Activated CD4-positive, alpha-beta T cell treated with anti-CD3 and anti-CD28 coated beads for 24 hours (primary cell): ENCODE measurements at regions not wholly inside any gene's neighbourhood (a gene's known extent, or its start where the extent isn't known, plus 50 kb on each side); places are given as distances from the start of the nearest gene placed in this dataset.

Experiments used
- DNase-seq, 2 donors: peaks; one replicate each; pipeline ENCODE4 v3.0.0-alpha.2; 2020; ENCODE audit warnings: low read depth in 2 of 2

DNA sequence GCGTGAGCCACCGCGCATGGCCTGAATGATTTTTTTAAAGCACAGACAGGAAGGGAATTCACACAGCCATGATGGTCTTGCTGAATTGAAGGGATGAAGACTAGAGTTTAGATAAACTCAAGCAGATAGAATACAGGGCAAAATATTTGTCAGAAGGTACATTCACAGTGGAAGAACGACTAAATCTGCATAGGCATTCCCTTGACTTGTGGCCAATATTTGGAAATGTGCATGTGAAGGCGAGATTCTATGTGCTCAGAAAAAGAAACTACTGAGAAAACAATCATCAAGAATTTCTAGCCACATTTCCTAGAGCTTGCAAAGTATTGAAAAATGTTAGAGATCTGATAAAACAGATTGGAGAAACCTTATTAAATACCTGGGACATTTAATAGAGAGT, 1166.2 kb downstream of the DNAJB9 start:
- no peak for DNase-seq

DNA sequence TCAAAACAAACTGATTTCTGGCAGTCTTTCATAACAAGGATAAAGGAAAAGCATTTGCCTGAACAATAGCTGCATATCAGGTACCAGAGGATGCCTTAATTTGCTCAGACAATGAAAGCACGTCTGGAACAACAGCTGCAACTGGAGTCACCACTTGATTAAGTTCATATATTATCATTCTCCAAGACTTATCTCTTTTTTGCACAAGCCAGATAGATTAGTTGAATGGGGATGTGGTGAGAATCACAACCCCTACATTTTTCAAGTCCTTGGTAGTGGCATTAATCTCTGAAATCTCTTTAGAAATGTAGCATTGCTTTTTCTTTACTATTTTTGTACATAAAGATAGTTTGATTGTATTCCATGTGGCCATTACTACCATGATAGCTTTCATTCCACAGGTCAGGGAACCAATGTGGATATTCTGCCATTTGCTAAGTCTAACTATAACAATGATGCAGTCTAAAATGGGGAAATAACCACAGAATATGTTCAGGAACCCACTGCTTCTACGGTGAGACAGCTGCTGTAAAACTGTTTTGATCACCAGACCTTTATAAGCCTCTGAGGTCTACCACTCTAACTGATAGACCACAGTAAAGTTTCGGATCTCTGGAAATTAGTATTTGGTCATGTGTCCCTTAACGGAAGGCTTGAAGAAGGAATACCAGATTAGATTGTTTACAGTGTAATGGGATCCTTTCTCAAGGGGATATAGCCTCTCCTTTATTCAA, 1176.2 kb downstream of the DNAJB9 start:
- no peak for DNase-seq

DNA sequence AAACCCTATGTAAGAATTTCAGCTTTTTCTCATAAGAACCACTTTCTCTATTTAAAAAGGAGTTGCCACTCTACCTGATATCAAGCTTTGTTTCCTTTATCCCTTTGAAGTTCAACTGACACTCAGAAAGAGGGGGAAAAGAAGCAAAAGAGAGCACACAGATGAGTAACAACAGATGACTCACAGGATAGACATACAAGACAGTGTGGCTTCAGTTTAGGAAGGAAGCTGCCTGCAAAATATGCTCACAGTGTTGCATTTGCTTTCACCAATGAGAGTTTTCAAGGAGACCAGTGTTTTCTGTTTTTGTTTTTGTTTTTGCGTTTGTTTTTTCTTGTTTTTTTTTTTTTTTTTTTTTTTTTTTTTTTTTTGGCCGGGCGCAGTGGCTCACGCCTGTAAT, 1181.6 kb downstream of the DNAJB9 start:
- no peak for DNase-seq

DNA sequence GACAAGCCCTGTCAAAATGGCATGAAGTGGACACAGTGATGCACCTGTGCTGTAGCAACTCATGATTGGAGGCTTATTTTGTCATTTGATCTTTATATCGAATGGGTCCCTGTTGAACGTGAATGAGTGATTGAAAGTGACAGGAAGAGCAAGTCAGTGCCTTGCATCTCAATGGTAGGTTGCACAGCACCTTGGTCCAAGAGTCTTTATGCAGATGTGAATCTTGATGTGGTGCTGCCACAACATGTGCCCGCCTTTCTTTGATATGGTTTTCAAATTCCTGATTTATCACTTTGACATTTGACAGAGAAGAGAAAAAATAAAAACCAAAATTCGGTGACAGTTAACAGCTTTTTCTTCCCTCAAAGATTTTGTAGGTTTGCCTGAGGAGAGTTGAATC, 1182.4 kb downstream of the DNAJB9 start:
- no peak for DNase-seq

DNA sequence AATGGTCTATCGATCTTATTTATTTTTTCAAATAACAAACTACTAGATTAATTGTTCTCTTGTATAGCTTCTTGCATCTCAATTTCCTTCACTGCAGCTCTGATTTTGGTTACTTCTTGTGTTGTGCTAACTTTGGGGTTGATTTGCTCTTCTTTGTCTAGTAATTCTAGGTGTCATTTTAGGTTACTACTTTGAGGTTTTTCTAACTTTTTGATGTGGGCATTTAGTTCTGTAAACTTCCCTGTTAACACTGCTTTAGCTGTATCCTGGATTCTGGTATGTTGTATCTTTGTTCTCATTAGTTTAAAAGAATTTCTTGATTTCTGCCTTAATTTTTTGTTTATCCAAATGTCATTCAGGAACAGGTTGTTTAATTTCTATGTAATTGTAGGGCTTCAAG, 1188.0 kb downstream of the DNAJB9 start:
- no peak for DNase-seq

DNA sequence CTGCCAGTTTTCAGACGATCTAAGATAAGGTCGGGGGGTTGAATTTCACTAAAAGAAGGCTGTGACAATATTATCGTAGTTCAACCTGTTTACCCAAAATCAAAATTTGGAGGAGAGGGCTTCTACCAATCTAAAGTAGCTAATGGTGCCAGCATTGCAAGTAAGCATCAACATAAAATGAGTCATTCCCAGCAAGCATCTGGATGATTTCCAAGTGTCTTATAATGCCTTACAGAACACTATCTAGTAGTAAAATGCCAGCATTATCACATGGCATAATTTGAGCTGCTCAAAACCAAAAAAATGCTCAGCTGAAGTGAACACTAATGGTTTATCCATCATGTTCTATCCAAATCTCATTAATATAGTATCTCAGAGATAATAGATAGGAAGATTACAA, 1193.9 kb downstream of the DNAJB9 start:
- no peak for DNase-seq

DNA sequence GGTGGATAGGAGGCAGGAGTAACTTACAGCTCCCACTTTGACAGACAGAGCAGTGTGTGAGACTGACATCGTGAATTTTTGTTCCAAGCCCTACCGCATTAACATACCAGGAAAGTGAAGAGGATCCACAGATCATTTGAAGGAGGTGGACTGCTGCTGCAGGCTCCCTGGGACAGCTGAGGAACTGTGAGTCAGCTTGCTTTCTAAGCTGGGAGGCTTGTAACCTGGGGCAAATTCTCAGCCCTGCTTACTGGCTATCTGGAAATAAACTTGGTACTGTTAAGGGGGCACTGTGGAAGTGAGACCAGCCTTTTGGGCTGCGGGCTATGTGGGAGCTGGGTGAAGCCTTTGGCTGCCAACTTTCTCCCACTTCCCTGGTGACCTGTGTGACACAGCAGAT, 1202.5 kb downstream of the DNAJB9 start:
- no peak for DNase-seq

DNA sequence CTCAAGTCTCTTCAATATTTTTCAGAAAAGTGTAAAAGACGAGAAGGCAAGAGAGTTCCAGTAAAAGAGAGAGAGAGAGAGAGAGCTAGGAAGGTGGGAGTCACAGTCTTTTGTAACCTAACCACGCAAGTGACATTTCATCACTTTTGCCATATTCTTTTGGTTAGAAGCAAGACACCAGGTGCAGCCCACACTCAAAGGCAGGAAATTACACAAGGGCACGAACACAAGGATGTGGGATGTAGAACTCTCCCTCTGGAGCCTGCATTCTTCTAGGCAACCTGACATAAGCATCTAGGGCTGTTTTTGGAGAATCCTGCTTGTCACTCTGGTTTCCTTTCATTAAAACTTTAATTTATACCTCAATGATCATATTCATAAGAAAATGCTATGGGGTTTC, 1213.1 kb downstream of the DNAJB9 start:
- no peak for DNase-seq

DNA sequence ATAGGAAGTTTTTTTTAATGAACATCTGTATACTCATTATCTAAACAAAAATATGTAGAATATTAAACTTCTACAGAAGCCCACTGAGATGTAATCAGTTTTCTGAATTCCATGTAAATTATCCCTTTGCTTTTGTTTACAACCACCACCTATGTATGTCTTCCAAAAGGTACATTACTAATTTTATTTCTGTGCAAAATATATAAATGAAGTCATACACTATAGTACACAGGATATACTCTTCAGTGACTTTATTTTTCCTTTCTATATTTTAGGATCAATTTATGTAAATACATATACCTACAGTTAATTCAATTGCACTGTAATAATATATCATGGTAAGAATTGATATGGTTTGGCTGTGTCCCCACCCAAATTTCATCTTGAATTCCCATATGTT, 1236.9 kb downstream of the DNAJB9 start:
- no peak for DNase-seq

DNA sequence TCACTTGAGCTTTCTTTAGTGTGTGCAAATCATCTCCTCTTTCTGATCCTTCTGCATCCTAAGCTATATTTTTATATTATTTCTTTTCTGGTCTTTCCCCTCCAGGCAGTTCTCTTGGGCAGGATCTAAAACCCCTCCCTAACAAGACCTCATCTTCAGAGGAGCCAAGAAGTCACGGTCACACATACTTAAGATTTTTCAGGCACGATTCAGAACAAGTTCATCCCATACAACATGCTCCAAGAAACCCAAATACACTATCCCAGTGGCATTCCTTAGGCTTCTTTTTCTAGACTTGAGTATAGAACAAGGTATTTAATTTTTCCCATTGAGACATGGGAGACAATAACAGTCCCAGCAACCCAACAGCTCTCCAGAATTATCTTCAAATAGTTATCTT, 1251.5 kb downstream of the DNAJB9 start:
- DNase-seq = no peak

DNA sequence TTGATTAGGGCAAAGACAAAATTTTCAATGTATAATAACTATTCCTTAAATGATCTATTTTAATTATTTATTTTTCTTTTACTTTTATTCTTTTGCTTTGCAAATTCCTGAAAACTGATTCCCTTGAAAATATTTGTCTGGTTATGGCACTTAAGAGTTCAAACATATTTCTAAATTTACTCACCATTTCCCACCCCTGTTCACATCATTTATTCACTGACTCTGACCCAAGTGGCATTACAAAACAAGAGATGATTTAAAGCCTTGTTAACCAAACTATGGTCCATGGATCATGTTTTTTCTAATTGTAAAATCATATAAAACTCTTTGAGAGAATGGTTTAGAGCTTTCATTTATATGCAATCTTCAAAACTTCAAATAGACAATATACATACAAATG, 1256.1 kb upstream of the LRRN3 start:
- DNase-seq = no peak

DNA sequence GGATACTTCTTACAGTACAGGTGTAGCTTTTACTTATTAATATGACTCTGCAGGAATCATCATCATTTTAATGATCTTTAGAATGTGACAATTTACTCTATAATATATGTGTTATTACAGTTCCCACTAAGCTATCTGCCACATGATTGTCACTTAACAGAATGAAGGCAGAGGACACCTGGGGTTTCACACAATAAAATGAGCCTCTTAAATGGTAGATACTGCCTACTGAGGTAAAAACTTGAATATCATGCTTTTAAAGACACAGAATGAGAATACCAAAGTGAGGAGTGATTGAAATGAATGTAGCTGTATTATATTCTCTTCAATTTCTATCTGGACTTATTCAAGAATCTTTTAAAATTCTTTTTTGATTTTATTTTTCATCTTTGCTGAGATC, 1255.3 kb upstream of the LRRN3 start:
- DNase-seq = no peak

DNA sequence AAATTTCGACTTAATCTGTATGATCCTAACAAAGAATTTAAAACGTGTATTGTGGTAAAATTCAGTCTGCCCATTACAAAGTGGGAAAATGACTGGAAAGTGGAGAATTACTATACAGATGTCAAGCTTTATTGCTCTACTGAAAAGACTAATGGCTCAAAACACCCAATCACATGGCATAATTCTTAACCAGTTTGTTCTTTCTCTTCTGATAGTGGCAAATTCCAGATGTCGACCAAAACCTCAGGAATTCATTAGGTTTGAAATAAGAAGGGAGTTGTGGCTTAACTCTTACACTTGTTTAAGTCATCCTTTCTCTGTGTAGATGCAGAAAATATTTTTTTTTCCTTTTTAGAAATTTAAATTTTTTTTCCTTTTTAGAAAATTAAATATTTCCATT, 1254.9 kb upstream of the LRRN3 start:
- DNase-seq = no peak

DNA sequence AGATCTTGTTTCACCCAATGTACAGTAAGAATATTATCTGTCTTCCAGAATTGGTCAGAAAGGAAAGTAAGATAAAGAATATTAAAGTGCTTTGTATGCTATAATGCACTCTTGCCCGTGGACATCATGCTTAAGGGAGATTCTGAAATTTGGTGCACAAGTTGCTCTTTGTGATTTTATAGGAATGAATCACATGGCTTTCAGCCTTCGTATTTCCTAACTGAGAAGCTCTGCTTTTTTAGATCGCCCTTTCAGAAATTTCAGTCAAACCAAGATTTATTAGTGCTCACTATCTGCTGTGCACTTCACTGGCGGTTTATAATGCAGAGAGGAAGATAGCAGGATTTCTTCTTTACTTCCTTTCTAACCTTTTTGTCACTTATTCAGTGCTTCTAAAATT, 1248.5 kb upstream of the LRRN3 start:
- no peak for DNase-seq

DNA sequence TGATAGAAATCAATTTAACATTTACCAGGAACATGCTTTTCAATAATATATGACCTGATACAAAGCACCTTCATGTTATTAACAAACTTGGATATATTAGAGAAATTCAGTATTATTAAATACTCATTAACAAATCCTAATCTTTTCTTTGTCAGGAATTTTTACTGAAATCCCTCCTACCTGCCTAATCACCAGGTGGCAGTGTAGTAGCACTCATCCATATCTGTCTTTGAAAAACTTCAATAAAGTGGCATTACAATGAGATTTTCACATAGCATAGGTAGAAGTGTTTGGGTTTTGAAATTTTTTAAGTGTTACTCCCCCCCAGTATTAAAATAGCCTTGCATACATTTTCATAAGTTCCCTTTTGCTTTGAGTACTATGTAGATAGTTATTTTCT, 1246.6 kb upstream of the LRRN3 start:
- DNase-seq = no peak

DNA sequence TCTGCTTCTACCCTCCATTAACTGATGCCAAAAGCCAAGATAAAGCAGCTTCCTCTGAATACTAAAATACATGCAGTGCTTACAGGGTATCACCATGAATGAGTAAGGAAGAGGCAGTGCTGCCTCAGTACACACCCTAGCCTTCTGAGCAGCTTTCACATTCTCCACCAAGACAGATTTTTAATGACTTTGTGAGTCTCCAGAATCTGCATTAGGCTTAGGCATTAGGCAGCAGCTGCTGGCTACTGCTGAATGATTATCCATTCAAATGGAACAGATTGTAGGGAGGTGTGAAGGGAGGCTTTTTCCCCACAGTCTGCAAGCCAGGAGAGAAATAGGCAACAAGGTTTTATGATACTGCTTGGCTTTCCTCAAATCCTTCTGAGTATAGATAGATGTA, 1226.7 kb upstream of the LRRN3 start:
- no peak for DNase-seq

DNA sequence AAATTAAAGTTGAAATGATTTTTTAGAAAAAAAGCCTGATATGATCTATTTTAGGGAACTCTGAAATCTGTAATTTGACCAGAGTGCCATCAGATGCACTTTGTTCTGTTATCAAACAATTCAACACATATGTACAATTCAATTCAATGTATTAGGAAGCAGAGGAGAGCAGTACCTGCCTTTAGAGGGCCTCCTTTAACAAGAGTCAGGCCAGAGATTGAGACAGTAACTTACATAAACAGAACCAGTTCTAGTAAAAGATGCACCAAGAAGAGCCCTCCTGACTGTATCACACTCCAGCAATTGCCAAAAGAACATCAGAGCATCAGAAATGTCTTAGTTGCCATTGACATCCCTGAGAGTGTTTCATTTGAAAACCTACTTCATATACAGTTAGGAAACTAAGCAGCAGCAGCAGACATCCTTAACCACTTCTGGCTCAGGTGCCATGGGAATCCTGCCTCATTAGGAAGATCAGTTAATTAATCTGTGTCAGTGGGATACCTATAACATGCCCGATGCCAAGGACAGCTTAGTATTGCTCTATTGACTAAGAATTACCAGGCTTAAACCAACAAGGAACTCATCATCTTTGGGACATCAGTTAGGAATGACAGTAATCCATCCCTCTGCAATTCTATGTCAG, 1222.6 kb upstream of the LRRN3 start:
- DNase-seq = no peak

DNA sequence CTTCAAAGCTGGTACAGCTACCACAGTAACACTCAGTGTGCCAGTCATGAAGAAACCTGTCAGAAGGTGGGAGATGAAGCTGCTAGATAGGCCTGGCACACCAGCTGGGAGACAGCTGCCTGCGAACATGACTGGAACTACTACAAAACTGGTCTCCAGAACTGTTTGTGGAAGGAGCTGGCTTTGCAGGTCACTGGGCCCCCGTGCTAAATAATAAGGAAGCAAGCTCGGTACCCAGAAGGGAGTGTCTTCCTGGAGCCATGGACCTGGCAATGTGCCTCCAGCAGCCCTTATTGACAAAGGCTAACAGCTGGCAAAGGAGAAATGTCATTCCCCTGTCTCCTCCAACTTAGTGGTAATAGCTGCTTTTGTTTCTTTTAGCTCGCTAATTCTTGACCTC, 1217.6 kb upstream of the LRRN3 start:
- DNase-seq = no peak

DNA sequence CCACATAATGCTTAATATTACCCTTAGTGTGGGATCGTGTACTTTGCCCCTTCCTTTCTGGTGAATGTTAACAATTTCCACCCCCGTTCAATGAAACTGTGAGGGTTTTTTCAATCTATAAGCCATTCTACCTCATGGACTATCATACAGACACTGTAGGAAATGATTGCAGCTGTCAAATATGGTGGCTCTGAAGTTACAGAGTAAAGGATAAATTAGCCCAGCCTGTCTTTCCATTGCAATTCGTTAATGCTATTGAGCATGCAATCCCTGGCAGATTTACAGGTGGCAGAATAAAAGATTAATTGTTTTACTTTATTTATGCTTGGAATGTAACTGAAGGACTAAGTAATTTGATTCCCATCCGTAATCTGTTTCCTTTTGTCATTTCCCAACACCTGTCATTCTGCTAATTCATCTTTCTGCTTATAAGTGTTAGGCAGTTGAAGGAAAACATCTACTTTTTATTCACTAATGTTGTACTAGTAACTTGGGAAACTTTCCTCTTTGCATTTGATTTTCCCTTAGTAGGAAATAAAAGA, 1211.6 kb upstream of the LRRN3 start:
- no peak for DNase-seq

DNA sequence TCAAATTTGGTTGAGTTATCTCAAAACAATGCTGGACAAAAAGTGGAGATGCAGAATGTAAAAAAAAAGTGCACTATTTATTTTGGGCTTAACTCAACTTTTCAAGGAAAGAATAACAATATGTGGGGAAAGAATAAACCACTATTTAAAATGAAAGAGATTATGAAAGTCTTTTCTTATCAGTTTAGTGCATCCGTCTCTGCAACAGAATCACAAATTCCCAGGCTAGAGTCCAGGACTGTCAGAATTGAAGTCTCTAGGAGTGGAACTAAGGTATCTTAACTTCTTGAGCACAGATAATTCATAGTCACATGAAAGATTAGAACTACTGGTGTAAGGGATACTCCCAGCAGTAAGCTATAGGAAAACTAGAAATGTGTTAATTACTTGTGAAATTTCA, 1200.3 kb upstream of the LRRN3 start:
- DNase-seq = no peak

DNA sequence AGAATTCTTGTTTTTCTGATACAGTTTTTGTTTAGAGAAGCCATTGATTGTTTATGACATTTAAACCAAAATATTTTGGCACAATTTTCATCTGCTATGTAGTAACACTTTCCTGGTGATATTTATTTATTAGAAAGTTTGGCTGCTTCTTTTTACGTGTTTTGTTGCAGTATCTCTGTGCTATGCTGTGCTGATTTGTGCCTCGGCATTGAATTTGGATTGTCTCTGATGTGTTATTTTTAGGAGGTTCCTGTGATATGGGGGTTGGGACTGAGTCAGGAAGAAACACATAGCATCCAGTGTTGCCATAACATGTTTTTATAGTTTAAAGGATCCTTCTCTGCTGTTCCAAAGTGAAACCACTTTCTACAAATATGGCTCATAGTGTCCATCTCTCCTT, 1197.7 kb upstream of the LRRN3 start:
- no peak for DNase-seq

DNA sequence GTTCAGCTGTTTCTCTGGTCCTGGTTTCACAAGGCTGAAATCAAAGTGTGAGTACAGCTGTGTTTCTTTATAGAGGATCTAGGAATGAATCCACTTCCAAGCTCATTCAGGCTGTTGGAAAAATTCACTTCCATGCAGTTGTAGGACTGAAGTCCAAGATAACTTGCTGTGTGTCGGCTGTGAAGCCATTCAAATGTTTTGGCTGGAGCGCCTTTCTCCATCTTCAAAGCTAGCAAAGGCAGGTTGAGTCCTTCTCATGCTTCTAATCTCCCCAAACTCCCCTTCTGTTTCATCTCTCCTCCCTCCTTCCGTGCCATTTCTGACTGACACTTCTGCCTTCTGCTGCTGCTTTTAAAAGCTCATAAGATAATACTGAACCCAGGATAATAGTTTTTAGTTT, 1195.4 kb upstream of the LRRN3 start:
- DNase-seq = no peak

DNA sequence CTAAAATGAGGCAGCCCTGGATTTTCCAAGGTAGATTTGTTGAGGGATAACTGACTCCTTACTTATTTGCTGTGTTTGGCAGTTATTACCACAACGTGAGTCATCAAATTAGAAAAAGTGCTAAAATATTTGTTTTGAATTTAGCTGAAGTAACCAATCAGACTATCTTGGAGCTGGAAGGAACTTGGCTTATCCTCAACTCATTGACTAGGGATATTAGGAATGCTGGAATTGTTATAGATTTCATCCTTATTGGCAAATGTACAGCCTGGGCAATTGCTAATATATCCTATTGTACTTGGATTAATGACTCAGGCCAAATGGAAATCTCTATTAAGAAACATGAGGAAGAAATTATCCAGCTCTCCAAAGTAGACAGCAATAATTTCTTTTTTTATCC, 1189.0 kb upstream of the LRRN3 start:
- DNase-seq = no peak
